Stimulated activated CD8-positive, alpha-beta memory T cell treated with anti-CD3 and anti-CD28 coated beads, Interleukin-15, amount 100 ng/mL, for 24 hours (primary cell): ENCODE measurements at regions not wholly inside any gene's neighbourhood (a gene's known extent, or its start where the extent isn't known, plus 50 kb on each side); places are given as distances from the start of the nearest gene placed in this dataset.

Experiments used
- DNase-seq: peaks from one replicate; pipeline ENCODE4 v3.0.0-alpha.2; 2020; ENCODE audit warnings: low read depth

- DNase-seq: no peak
These were observed 338.6 kb downstream of the FGF9 start for GRCh38 chr13:22009500-22009899.

DNA sequence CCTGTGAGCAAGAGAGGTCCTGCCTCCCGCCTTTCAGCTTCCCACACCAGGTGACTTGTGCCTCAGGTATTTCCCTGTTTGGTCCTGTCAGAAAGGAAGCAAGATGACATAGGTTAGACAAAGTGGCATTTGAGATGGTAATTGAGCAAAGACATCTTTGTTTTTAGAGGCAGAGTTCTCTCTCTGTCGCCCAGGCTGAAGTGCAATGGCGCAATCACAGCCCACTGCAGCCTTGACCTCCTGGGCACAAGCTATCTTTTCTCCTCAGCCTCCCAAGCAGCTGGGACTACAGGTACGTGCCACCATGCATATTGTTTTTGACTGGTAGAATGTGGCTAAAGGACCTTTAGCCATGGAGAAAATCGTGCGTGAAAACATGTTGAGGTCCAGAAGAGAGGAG lies 339.1 kb downstream of the FGF9 start:
- no peak for DNase-seq

- DNase-seq: no peak
These were observed 341.8 kb downstream of the FGF9 start for GRCh38 chr13:22012686-22013085.

DNA sequence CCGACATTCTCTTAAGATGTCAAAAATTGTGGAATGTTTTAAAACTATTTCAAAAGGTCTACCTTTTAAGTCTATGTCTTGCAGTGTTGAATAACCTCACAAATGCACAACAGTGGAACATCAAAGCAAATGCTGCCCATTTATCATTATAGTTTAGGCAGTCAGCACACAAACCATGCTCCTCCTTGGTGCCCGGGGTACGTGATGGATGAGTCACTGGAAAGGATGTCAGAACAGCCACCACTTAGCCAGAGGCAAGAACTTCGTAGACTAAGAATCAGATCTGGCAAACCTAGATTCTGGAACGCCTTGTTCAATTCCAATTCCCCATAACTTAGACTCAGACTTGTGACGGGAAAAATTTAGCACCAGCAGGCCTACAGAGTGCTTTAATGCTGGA lies 343.6 kb downstream of the FGF9 start:
- no peak for DNase-seq

DNA sequence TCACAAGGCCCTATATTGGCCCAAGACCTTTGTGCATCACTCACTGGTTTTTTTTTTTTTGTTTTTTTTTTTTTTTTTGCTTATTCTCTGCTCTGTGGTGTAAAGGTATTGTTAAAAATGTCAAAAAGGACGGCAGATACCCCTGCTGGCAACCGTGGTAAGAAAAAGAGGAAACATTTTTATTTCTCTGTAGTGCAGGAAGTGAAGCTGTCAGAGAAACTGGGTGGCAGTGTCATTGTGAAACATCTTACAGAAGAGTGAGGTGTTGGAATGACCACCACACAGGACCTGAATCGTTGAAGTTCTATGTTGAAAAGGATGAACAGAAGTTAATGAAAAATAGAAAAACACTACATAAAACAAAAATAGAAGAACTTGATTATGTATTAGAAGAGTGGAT lies 346.4 kb downstream of the FGF9 start:
- no peak for DNase-seq

- no peak for DNase-seq
These were observed 347.4 kb downstream of the FGF9 start for GRCh38 chr13:22018076-22018835.

GRCh38 chr13:22018836-22019210 lies 347.9 kb downstream of the FGF9 start:
- no peak for DNase-seq

- no peak for DNase-seq
These were observed 353.6 kb downstream of the FGF9 start for GRCh38 chr13:22024381-22024994.

DNA sequence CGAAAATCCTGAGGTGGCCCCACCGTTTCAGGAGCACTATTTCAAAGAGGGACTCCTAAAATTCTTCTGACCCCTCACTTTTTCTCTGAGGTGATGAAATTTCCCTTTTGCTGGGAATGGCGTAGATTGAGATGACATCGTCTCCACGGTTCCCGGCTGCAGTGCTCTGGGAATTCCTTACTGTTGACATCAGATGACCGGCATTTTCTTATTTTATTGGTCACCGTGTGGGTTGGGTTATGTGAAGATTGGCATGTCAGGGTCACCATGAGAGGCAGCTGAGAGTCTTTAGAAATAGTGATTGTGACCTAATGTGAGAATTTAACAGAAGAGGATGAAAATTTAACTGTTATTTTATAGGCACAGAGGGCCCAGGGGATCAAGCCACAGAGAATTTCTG lies 356.7 kb downstream of the FGF9 start:
- DNase-seq: no peak

DNA sequence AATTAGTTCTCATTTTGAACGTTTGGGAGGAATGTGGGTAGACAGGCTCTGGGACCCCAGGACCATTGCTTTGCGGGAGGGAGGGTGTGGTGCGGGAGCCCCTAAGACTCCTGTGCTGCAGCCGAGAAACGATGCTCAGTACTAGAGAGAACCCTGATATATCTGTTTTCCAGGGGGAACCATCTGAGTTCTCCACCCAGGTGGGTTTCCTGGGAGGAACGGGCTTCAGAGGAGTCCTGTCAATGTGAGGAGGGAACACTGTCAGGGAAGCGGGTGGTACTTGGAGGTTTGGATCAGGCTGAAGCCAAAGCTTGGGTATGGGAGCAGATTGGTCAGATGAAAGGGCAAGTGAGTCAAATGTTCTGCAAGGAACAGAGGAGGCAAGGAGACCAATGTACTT lies 358.0 kb downstream of the FGF9 start:
- no peak for DNase-seq

- no peak for DNase-seq
These were observed 359.4 kb downstream of the FGF9 start for GRCh38 chr13:22030321-22030720.

DNA sequence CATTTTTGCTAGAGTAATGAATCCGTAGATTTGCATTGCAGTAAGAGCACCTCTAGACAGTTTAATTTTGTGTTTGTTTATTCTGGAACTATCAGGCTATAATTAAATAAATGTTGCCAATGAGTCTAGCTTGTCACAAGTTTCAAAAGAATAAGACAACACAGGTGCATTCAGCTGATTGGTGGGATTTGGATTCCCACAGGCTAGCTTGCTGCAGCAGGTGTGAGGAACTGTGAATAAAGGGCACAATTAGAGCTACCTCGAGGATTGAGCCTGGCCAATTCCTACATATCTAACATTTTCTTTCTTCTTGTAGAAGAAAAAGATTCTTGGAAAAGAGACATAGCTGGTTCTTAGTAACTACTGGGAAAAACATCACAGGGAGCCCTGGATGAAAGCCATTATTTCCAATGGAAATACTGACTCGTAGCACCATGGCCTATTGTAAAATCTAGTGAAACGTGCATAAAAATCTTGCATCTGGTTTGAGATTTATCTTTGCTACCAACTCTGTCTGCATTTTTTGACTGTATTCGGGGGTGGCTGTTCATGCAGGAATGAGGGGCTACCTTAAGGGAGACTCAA lies 360.9 kb downstream of the FGF9 start:
- DNase-seq: no peak

- DNase-seq: no peak
These were observed 362.0 kb downstream of the FGF9 start for GRCh38 chr13:22032905-22033304.

DNA sequence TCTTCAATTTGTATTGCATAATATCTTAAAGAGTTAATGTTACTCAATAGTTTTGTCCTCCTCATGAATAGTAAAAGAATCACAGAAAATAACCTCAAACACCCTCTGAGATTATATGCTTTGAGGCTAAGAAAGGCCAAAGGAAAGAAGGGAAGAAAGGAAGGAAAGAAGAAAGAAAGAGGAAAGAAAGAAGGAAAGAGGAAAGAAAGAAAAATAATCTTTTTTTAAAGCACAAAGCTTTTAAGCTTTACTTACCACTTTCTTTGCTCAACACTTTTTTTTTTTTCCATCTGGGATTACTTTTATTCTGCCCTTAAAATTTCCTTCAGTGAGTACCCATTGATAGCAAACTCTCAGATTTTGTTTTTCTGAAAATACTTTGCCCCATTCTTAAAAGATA lies 369.1 kb downstream of the FGF9 start:
- DNase-seq: no peak

DNA sequence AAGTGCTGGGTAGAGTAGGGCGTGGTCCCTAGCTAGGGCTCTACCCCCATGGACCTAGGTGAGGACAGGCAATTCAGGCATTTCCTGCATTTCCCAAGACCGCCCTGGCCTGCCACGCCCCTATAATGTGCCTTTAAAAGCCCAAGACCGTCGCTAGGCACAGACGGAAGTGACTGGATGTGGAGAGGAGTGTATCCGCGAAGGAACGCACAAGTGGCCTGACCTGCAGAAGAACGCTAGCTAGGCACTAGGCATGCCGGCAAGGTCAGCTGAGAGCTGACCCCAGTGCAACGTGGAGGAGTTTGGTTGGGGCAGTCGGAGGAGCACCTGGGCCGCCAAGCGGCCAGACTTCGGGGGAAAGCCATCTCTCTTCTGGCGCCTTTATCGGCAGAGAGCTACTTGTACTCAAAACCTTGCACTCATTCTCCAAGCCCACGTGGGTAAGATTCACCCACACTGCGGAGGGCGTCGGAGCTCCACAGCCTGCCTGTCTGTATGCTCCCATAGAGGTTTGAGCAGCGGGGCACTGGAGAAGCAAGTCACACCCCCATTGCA lies 370.0 kb downstream of the FGF9 start:
- DNase-seq: no peak

DNA sequence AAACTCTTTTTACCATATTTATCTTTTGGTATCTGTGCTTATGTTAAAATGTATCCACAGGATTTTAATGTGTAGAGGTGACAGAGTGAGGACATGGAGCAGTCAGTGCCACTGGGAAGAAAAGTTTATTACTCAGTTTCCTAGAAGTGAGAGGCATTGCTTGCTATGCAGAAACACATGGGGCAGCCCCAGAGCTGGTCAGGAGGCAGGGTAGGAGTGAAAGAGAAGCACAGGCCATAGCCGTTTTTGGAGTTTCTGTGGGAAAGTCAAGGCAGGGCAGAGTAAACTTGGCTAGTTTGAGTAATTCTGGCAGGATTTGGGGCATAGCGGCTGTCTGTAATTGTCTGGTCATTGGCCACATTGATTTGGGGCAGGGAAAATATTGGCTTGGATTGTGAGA lies 370.9 kb downstream of the FGF9 start:
- DNase-seq: no peak

DNA sequence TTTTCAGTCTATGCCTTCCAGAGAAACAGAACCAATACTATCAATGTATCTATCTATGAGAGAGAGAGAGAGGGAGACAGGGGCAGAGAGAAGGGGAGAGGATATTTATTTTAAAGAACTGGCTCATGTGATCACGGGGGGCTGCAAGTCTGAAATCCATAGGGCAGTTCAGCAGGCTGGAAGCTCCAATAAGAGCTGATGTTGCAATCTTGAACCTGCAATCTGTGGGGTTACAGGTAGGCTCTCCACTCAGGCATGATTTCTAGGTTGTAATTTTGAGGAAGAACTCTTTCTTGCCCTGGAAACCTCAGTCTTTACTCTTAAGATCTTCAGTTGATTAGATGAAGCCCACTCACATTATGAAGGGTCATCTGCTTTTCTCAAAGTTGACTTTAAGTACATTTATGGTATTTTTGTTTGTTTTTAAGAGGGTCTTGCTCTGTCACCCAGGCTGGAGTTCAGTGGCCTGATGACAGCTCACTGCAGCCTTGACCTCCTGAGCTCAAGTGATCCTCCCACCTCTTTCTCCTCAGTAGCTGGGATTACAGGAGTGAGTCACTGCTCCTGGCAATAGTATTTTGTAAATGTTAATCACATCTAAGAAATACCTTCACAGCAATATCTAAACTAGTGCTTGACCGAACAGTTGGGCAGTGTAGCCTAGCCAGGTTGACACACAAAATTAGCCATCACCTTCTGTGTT lies 376.4 kb downstream of the FGF9 start:
- no peak for DNase-seq

DNA sequence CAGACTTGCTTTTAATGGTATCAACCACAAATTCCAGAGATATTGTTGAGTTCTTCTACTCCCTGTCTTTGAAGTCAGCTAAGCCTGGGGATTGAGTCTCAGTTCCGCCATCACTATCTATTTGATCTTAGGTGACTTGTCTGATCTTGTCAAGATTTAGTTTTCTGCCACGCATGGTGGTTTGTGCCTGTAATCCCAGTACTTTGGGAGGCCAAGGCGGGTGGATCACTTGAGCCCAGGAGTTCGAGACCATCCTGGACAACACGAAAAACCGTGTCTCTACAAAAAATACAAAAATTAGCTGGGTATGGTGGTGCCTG lies 376.9 kb downstream of the FGF9 start:
- DNase-seq: no peak

- no peak for DNase-seq
These were observed 378.5 kb downstream of the FGF9 start for GRCh38 chr13:22049384-22049783.

- no peak for DNase-seq
These were observed 380.2 kb downstream of the FGF9 start for GRCh38 chr13:22050951-22051563.

DNA sequence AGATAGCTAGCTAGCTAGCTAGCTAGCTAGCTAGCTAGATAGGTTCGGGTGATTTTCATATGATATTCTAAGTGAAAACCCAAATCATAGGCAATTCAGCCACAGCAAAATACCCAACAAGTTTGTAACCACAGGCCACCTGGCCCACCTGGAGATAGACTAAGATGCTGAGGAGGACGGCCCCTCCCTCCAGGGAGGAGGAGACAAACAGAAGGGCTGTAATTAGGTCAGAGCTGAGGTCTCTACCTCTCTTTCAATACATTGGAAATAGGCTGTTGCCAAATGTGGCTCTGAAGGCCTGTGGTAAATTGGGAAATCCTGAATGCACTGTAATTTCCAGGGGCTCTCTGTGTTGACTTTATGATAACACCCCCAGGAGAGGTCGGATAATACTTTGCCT lies 382.2 kb downstream of the FGF9 start:
- DNase-seq: no peak

- DNase-seq: no peak
These were observed 384.4 kb downstream of the FGF9 start for GRCh38 chr13:22055259-22055658.

GRCh38 chr13:22060187-22060586 lies 389.3 kb downstream of the FGF9 start:
- DNase-seq: no peak
